ENCODE measurements at regions not wholly inside any gene's neighbourhood (a gene's known extent, or its start where the extent isn't known, plus 50 kb on each side); places are given as distances from the start of the nearest gene placed in this dataset.

GRCh38 chrX:39203427-39203826 is 402.2 kb downstream of the MID1IP1 start:
- WGBS (ENCODE audit: low lambda C conversion rate), result 7% methylated on average over 3 of the region's 3 CpGs

DNA sequence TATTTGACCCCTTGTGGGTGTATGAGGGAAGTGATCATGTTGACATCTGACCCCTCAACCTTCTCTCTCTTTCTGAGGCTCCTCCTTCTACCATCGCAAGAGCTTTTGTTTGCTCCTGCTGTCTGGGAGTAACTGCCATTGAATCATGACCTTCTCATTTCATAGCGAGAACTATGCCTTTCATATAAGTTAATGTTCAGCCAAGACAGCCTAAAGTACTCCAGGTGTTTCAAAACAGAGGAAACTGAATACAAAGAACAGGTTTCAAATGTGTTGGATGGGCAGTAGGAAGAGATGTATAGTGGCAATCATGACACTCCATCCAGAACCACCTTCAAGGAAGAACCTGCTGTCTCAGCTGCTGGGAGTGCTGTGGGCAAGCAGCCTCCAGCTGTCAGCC is 403.1 kb downstream of the MID1IP1 start:
- no peaks in the 10 kb centered on the region for H3K36me3 ChIP-seq (replicated peaks in 1 of 2; ENCODE audit: control insufficient read depth in 1 of 2, insufficient read depth in 2 of 2, low read length in 1 of 2)
- no peak overlapping the region for H3K4me2 ChIP-seq
- H3K9me2 ChIP-seq, result no peaks in the 10 kb centered on the region
- no peak overlapping the region for H3K27ac ChIP-seq (ENCODE audit: low read depth in 2 of 2, low read length in 1 of 2)
- TF ChIP-seq GATA2 (CRISPR knock-in tag; IDR thresholded peaks at IDR 0.05), result no peak
- no peak for TF ChIP-seq ELF1 (IDR thresholded peaks at IDR 0.05)
- no peak for TF ChIP-seq CHD2 (IDR thresholded peaks at IDR 0.05; ENCODE audit: low read length, partially characterized antibody)
- TF ChIP-seq, protein P1, sequence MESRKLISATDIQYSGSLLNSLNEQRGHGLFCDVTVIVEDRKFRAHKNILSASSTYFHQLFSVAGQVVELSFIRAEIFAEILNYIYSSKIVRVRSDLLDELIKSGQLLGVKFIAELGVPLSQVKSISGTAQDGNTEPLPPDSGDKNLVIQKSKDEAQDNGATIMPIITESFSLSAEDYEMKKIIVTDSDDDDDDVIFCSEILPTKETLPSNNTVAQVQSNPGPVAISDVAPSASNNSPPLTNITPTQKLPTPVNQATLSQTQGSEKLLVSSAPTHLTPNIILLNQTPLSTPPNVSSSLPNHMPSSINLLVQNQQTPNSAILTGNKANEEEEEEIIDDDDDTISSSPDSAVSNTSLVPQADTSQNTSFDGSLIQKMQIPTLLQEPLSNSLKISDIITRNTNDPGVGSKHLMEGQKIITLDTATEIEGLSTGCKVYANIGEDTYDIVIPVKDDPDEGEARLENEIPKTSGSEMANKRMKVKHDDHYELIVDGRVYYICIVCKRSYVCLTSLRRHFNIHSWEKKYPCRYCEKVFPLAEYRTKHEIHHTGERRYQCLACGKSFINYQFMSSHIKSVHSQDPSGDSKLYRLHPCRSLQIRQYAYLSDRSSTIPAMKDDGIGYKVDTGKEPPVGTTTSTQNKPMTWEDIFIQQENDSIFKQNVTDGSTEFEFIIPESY (IDR thresholded peaks at IDR 0.05; ENCODE audit: borderline replicate concordance, low read depth), result no peak
- TF ChIP-seq MEF2A (IDR thresholded peaks at IDR 0.05; ENCODE audit: borderline replicate concordance, low read depth), result no peak
- TF ChIP-seq RXRA (IDR thresholded peaks at IDR 0.05; ENCODE audit: borderline replicate concordance, low read depth), result no peak
- TF ChIP-seq USF1 (IDR thresholded peaks at IDR 0.05; ENCODE audit: borderline replicate concordance, low read depth), result no peak
- TF ChIP-seq, protein P2, sequence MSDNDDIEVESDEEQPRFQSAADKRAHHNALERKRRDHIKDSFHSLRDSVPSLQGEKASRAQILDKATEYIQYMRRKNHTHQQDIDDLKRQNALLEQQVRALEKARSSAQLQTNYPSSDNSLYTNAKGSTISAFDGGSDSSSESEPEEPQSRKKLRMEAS (IDR thresholded peaks at IDR 0.05; ENCODE audit: low read depth), result no peak
- no peak for TF ChIP-seq NRF1 (IDR thresholded peaks at IDR 0.05; ENCODE audit: low read depth, low read length)
- TF ChIP-seq FOSL2 (IDR thresholded peaks at IDR 0.05; ENCODE audit: borderline replicate concordance, low read depth), result no peak
- TF ChIP-seq JUND (IDR thresholded peaks at IDR 0.05), result no peak
- TF ChIP-seq MXI1 (IDR thresholded peaks at IDR 0.05; ENCODE audit: low read depth, low read length), result no peak
- TF ChIP-seq TAF1 (IDR thresholded peaks at IDR 0.05; ENCODE audit: borderline replicate concordance, low read depth, low read length), result no peak
- no peak for TF ChIP-seq SMC3 (IDR thresholded peaks at IDR 0.05; ENCODE audit: low read depth, low read length)
- no peak for TF ChIP-seq REST (IDR thresholded peaks at IDR 0.05; ENCODE audit: low read depth, low read length)
- H3K79me2 ChIP-seq (ENCODE audit: insufficient read depth), result no peaks in the 10 kb centered on the region
- no peak overlapping the region for H2AFZ ChIP-seq (ENCODE audit: low read depth)
- H3K4me3 ChIP-seq (ENCODE audit: low read depth in 2 of 2, low read length in 1 of 2), result no peak overlapping the region
- no peaks in the 10 kb centered on the region for H4K20me1 ChIP-seq (ENCODE audit: insufficient read depth)
- H3K4me1 ChIP-seq (ENCODE audit: control insufficient read depth in 1 of 2, insufficient read depth in 2 of 2, low read depth in 1 of 2, low read length in 1 of 2), result no peaks in the 10 kb centered on the region
- ChIA-PET CTCF (no interaction called here), POLR2A (no interaction called here)
- no peaks in the 10 kb centered on the region for H3K9me3 ChIP-seq
- DNase-seq, result no peak
- no peak overlapping the region for H3K9ac ChIP-seq
- H3K27me3 ChIP-seq (ENCODE audit: insufficient read depth), result peaks cover 5% of the 10 kb centered on the region; the same call in 1 of the 2 replicates
- H3F3A ChIP-seq (replicated peaks; ENCODE audit: insufficient read depth), result no peaks in the 10 kb centered on the region
- WGBS (ENCODE audit: low lambda C conversion rate), result 26% methylated on average over 2 of the region's 2 CpGs

More at GRCh38 chrX:39203427-39203826, 402.2 kb downstream of the MID1IP1 start:
- Histone ChIP-seq H3K9me3 (no peaks in the 10 kb centered on the region), H3K4me2 (no peak overlapping the region), H3K79me2 (ENCODE audit: insufficient read depth) (no peaks in the 10 kb centered on the region), H3K4me1 (ENCODE audit: control insufficient read depth in 1 of 2, insufficient read depth in 2 of 2, low read depth in 1 of 2, low read length in 1 of 2) (no peaks in the 10 kb centered on the region), H4K20me1 (ENCODE audit: insufficient read depth) (no peaks in the 10 kb centered on the region), H3K27me3 (ENCODE audit: insufficient read depth) (peaks cover 5% of the 10 kb centered on the region; the same call in 1 of the 2 replicates), H3F3A (replicated peaks; ENCODE audit: insufficient read depth) (no peaks in the 10 kb centered on the region), H3K27ac (ENCODE audit: low read depth in 2 of 2, low read length in 1 of 2) (no peak overlapping the region), H3K9ac (no peak overlapping the region), H2AFZ (ENCODE audit: low read depth) (no peak overlapping the region), H3K36me3 (replicated peaks in 1 of 2; ENCODE audit: control insufficient read depth in 1 of 2, insufficient read depth in 2 of 2, low read length in 1 of 2) (no peaks in the 10 kb centered on the region), H3K9me2 (no peaks in the 10 kb centered on the region), H3K4me3 (ENCODE audit: low read depth in 2 of 2, low read length in 1 of 2) (no peak overlapping the region)
- ChIA-PET POLR2A (no interaction called here), CTCF (no interaction called here)
- TF ChIP-seq NFIC (IDR thresholded peaks at IDR 0.05; ENCODE audit: borderline replicate concordance) (no peak), ELF1 (IDR thresholded peaks at IDR 0.05) (no peak)
- DNase-seq, result no peak
